ENCODE measurements at regions not wholly inside any gene's neighbourhood (a gene's known extent, or its start where the extent isn't known, plus 50 kb on each side); places are given as distances from the start of the nearest gene placed in this dataset.
"Not testable (repeated sequence)": the region's sequence is repeated elsewhere in the genome, so short reads cannot be mapped to it uniquely, and the experiment has no call there.

DNA sequence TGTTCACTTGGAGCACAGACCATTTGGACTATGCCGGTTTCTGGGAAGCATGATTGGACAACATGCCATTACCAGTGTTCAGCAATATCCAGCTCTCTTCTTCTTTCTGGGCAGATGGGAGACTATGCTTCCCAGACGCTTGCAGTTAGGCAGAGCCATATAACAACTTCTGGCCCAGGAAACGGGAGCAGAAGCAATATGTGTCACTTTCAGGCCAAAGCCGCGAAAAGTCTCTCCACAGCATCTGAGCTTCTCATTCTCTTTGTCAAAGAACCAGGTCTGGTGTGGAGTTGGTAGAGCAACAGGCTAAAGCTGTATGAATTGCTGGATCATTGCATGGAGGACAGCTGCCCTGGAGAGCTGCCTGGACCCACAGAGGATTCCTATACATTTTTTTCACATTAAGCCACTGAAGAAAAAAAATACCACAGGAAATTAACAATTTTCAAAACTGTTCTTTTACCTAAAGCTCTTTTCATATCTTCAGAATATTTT lies 131.4 kb upstream of the FRG1 start:
- no peak for DNase-seq

- no peak for DNase-seq
Measured at GRCh38 chr4:189809839-189810238, 130.8 kb upstream of the FRG1 start.

- DNase-seq, result not testable (repeated sequence)
Measured at GRCh38 chr4:189810318-189811181, 130.1 kb upstream of the FRG1 start.

DNA sequence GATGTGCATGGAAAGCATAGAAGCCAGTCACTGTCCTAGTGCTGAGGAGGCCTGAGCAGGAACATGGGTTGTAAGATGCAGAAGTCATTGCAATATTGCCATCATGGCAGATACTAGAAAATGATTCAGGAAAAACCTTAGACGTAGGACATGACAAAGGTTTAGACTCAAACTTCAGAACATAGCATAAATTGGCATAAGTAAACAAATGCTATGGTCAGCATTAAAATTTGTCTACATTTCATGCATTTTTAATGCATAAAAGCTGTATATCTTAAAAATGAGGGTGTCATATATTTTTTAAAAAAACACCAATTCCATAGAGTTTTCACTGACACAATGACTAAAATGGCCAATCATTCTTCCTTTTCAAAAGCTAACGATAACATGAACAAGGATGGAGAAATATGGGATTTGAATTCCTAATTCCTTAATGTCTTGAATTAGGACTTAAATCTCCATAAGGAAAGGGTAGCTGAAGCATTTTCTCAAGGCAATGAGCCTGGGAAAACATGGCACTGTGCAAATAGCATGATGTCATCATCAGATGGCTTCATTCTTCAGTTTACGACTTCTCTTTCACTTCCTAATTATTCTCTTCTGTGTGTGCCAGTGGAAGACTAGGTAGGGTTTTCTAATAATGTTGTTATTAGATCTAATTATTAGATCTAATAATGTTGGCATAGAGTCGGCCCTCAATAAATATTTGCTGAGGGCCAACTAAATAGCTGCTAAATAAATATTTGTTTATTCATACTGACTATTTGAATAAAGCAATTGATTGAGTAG lies 125.1 kb upstream of the FRG1 start:
- DNase-seq, result no peak

DNA sequence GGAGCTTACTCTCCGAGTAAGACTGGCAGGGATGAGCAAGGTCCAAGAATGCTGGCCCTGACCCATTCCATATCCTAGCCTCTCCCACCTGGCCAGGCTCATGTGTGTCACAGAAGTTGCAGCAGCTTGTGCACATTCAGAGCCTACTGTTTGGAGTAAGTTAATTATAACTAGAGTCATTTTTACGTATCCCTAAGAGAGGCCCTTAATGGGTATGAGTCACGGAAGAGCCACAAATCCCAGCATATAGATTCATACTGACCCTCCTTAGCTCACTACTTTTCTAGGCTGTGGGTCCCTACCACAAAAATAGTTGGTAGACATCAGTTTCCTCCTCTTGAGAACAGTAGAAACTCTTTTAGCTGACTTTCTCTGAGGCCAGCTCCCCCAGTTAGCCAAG lies 118.3 kb upstream of the FRG1 start:
- DNase-seq, result no peak

DNA sequence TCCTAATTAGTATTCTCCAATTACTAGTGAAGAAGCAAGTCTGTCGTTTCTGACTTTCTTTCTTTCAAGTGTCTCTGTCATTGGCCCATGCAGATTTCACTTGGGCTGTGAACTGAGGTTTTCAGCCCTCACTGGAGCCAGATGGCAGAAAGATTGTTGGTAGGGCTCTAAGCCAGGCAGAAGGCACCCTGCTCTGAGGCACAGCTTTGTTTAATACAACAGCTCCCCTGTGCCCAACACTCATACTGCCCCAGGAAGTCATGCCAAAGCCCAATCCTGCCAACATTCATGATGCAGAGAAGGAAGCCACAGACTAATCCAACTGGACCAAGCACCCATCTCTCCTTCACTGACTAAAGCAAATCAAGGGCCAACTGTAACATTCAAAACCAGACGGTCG lies 117.1 kb upstream of the FRG1 start:
- DNase-seq, result no peak

GRCh38 chr4:189825466-189825865 lies 115.2 kb upstream of the FRG1 start:
- no peak for DNase-seq

DNA sequence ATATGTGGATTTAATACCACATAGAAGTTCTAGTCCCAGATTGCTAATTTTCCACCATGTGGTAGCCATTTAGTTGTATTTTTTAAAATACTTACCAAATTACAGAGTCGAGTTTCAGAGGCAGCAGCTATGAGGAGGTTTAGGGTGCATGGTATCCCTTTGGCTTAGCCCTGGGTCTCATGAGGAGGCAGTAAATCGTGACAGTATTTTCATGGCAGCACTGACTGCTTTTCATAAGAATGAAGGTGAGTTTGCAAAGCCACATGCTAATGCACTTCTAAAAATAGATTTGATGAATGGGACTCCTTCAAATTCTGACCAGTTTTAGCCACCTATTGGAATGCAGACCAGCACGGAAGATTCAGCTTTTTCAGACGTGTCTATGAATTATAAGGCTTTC lies 114.0 kb upstream of the FRG1 start:
- DNase-seq, result no peak

DNA sequence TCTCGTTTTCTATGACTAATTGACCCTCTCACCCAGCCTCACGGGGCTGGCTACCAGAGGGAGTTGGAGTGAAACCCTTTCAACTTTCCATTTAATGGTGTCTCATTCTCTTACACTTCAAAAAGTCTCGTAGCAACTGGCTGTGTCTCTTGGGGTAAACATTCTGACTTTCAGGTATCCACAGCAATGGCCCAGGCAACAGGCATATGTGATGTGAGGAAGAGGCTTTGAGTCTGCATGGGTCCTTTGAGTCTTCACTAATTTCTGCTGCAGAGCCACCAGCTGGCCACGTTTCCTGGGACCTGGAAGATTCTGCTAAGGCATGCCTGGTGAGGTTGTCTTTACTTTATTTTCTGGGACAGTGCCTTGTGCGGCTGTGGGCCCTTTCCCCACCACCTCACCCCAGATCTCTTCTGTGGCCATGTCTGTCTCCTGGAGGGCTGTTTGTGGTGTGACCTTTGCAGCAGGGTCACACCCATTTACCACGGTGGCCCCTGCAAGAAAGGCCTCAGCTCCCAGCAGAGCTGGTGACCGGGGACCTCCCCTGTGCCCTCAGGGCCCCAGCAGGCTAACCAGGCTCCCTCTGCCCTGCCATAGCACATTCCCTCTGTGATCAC lies 112.5 kb upstream of the FRG1 start:
- DNase-seq, result no peak

DNA sequence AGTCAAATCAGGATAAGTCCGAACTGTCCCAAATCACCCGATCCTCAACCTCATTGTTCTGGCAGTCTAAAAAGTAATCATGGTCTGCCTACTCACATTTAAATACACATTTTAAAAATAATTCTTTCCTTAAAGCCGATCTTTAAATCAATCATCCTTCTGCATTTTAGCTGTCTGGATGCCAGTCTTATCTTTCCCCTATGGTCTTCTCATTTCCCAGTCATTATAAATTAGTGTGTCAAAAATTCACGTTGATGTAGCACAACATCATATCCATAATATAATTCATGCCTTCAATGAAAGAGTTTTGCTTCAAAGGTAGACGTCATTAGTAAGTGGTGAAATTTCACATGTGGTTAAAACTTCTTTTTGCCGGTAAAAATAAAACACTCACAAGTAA lies 108.1 kb upstream of the FRG1 start:
- no peak for DNase-seq

- DNase-seq, result no peak
Measured at GRCh38 chr4:189834616-189835015, 106.1 kb upstream of the FRG1 start.

DNA sequence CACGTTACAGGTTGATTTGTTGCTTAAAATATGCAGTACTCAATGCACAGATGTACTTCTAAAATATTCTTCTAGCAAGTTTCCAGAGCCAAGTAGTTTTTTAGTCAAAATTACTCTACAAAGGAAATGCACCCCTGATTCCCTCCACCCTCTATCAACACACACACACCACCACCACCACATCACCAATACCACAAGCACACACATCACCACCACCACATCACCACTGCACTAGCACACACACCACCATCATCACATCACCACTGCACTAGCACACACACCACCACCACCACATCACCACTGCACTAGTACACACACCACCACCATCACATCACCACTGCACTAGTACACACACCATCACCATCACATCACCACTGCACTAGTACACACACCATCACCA lies 105.2 kb upstream of the FRG1 start:
- no peak for DNase-seq

GRCh38 chr4:189837471-189837870 lies 103.2 kb upstream of the FRG1 start:
- no peak for DNase-seq

- no peak for DNase-seq
Measured at GRCh38 chr4:189838821-189839497, 101.7 kb upstream of the FRG1 start.

- no peak for DNase-seq
Measured at GRCh38 chr4:189840356-189840755, 100.3 kb upstream of the FRG1 start.

DNA sequence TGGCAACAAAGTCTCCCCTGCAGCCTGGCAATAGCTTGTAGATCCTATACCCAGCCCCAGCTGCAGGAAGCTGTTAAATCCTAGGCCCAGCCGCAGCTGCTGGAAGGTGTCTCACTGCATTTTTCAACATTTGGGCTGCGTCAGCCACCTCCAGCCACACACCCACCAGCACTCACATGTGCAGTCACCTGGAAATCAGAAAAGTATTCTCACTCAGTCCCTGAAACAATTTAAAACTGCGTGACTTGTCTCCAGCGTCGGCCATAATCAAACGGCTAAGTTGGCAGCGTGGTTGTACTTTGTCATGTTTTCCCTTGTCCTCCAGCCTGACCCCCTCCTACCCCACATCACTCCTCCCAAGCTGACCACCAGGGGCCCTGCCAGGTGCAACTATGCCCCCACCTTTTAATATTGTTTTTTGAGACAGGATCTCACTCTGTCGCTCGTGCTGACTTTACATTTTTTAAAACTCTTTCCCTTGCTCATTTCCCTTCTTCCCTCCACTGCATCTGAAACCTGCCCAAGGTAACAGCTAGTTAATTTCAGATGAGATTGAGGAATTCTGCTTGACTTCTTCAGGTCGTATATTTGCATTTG lies 97.2 kb upstream of the FRG1 start:
- DNase-seq, result no peak

GRCh38 chr4:189845145-189845846 lies 95.4 kb upstream of the FRG1 start:
- no peak for DNase-seq

GRCh38 chr4:189846094-189846493 lies 94.6 kb upstream of the FRG1 start:
- not testable (repeated sequence) for DNase-seq

- not testable (repeated sequence) for DNase-seq
Measured at GRCh38 chr4:189846608-189847007, 94.1 kb upstream of the FRG1 start.

GRCh38 chr4:189848672-189849071 lies 92.0 kb upstream of the FRG1 start:
- not testable (repeated sequence) for DNase-seq

GRCh38 chr4:189850239-189850856 lies 90.3 kb upstream of the FRG1 start:
- DNase-seq, result no peak
